ENCODE measurements at regions not wholly inside any gene's neighbourhood (a gene's known extent, or its start where the extent isn't known, plus 50 kb on each side); places are given as distances from the start of the nearest gene placed in this dataset.

DNA sequence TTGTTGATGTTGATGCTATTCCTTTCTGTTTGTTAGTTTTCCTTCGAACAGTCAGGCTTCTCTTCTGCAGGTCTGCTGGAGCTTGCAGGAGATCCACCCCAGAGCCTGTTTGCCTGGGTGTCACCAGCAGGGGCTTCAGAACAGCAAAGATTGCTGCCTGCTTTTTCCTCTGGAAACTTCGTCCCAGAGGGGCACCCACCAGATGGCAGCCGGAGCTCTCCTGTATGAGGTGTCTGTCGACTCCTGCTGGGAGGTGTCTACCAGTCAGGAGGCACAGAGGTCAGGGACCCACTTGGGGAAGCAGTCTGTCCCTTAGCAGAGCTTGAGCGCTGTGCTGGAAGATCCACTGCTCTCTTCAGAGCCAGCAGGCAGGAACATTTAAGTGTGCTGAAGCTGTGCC is 303.2 kb downstream of the ZIC1 start:
- TF ChIP-seq, protein P1, sequence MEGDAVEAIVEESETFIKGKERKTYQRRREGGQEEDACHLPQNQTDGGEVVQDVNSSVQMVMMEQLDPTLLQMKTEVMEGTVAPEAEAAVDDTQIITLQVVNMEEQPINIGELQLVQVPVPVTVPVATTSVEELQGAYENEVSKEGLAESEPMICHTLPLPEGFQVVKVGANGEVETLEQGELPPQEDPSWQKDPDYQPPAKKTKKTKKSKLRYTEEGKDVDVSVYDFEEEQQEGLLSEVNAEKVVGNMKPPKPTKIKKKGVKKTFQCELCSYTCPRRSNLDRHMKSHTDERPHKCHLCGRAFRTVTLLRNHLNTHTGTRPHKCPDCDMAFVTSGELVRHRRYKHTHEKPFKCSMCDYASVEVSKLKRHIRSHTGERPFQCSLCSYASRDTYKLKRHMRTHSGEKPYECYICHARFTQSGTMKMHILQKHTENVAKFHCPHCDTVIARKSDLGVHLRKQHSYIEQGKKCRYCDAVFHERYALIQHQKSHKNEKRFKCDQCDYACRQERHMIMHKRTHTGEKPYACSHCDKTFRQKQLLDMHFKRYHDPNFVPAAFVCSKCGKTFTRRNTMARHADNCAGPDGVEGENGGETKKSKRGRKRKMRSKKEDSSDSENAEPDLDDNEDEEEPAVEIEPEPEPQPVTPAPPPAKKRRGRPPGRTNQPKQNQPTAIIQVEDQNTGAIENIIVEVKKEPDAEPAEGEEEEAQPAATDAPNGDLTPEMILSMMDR (IDR thresholded peaks at IDR 0.05): no peak
- TF ChIP-seq POLR2A (IDR thresholded peaks at IDR 0.05): no peak
- TF ChIP-seq EP300 (IDR thresholded peaks at IDR 0.05): no peak
